Calu3 (cell line): ENCODE measurements at regions not wholly inside any gene's neighbourhood (a gene's known extent, or its start where the extent isn't known, plus 50 kb on each side); places are given as distances from the start of the nearest gene placed in this dataset.

Source experiments
- BruUV-seq: library from RNA; stranded (reverse); fragments of 400-500 nt; replicated peaks from 2 replicates; lab custom pipeline; 2021; lab: Mats Ljungman, UMichigan
- CTCF ChIA-PET: fragments of 300-600 bp; sonication (Branson Sonifier 250); formaldehyde crosslinking; loops from one replicate; lab custom pipeline; 2022; ENCODE audit warnings: antibody characterized with exemption; lab: Charles Lee
- DNase-seq: peaks from one replicate; pipeline ENCODE4 v3.0.0; 2022
- H3K27ac Mint-ChIP-seq: one replicate; pipeline ENCODE4 v1.8.0; 2022; ENCODE audit warnings: mixed read lengths; ENCODE audit not compliant: unreplicated experiment
- H3K27me3 Mint-ChIP-seq: one replicate; pipeline ENCODE4 v1.8.0; 2022; ENCODE audit warnings: mixed read lengths; ENCODE audit not compliant: unreplicated experiment
- H3K36me3 Mint-ChIP-seq: one replicate; pipeline ENCODE4 v1.8.0; 2022; ENCODE audit warnings: mild to moderate bottlenecking, moderate library complexity, mixed read lengths; ENCODE audit not compliant: insufficient read depth, unreplicated experiment
- H3K4me1 Mint-ChIP-seq: one replicate; pipeline ENCODE4 v1.8.0; 2022; ENCODE audit warnings: mild to moderate bottlenecking, low read depth, mixed read lengths; ENCODE audit not compliant: unreplicated experiment
- H3K4me3 Mint-ChIP-seq: one replicate; pipeline ENCODE4 v1.8.0; 2022; ENCODE audit warnings: mild to moderate bottlenecking, low read depth, moderate library complexity, mixed read lengths; ENCODE audit not compliant: unreplicated experiment
- H3K9me3 Mint-ChIP-seq: one replicate; pipeline ENCODE4 v1.8.0; 2022; ENCODE audit warnings: low read depth, mixed read lengths; ENCODE audit not compliant: unreplicated experiment
- CTCF ChIP-seq: fragments of 200-600 bp; IDR thresholded peaks from one replicate; pipeline ENCODE4 v1.8.0; 2022; ENCODE audit warnings: antibody characterized with exemption; ENCODE audit not compliant: unreplicated experiment
- intact Hi-C: fragments of 100-400 bp; cut with micrococcal nuclease; formaldehyde crosslinking; loops from one replicate; pipeline ENCODE4 v1.10.0; 2022; ENCODE audit not compliant: unreplicated experiment

DNA sequence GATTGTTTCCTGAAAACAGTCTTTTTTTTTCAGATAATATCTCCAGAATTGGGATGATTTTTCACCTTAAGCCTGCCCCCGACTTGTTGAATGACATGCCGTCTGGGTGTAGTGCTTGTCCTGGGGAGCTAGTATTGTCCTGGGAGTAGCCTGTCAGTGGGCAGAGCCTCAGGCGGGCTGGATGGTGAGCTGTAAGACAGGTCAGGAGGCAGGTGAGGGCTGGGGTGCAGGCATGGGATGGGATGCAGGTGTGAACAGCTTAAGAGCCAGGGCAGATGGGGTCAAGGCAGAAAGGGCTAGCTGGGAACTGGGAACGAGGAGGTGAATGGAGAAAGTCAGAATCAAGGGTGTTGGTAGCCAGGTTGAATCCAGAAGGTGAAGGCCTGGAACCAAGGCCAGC, 200.2 kb downstream of the CSNK2A3 start:
- Mint-ChIP-seq H3K27ac (no peak overlapping the region), H3K27me3 (peaks cover 64% of the 10 kb centered on the region), H3K4me1 (no peaks in the 10 kb centered on the region), H3K4me3 (no peak overlapping the region), H3K36me3 (no peaks in the 10 kb centered on the region), H3K9me3 (no peaks in the 10 kb centered on the region)
- no peak for TF ChIP-seq CTCF
- CTCF ChIA-PET = interaction anchor here (0.5 kb wide), 1 partner anchor 1812 kb away, joined by 3 read pairs; no protein-coding TSS in a partner anchor
- BruUV-seq = no TSS peak
- no peak for DNase-seq
- intact Hi-C loops = no loop called here

DNA sequence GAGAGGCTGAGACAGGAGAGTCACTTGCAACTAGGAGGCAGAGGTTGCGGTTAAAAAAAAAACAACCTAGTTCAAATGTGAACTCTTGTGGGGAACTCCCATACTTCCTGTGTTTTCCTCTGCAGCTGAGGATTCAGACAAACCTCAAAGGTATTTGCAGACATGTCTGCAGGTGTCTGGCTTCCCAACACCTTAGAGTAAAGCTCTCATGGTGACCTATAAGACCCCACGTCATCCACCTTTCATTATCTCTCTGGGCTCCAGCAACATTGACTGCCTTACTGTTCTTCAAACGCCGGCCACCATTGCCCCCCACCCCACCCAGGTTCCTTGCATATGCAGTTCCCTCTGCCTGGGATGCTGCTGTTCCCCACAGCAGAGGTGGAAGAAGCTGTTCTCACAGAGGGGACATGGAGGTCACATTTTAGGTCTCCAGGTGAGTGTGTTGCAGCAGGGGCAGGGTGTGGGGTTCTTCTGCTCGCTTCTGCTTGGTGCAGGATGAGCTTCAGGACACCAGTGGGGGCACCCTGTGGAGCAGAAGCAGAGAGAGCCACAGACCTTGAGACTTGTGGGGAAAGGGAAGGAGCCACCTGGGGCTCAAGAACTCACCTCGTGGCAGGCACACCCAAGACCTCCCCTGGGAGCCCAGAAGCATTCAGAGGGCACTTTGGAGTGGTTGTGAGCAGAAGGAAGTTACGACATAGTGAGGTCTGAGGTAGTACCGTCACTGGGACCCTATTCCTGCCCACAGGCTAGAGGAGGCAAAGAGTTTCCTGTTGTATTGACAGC, 203.2 kb downstream of the CSNK2A3 start:
- CTCF ChIA-PET = no interaction called here
- TF ChIP-seq CTCF = no peak
- intact Hi-C loops = no loop called here
- DNase-seq = no peak
- Mint-ChIP-seq H3K36me3 (no peaks in the 10 kb centered on the region), H3K4me3 (no peak overlapping the region), H3K4me1 (no peaks in the 10 kb centered on the region), H3K9me3 (no peaks in the 10 kb centered on the region), H3K27ac (no peak overlapping the region), H3K27me3 (peaks cover 43% of the 10 kb centered on the region)
- no TSS peak for BruUV-seq

- Mint-ChIP-seq H3K4me1 (no peaks in the 10 kb centered on the region), H3K36me3 (no peaks in the 10 kb centered on the region), H3K4me3 (no peak overlapping the region), H3K9me3 (no peaks in the 10 kb centered on the region), H3K27ac (no peak overlapping the region), H3K27me3 (peaks cover 30% of the 10 kb centered on the region)
- DNase-seq = no peak
- no peak for TF ChIP-seq CTCF
- BruUV-seq = no TSS peak
- intact Hi-C loops = no loop called here
- CTCF ChIA-PET = interaction anchor here (1.3 kb wide), 1 partner anchor 10 kb away, joined by 5 read pairs; no protein-coding TSS in a partner anchor
Measured at GRCh38 chr11:11148596-11148995, 204.5 kb downstream of the CSNK2A3 start.

DNA sequence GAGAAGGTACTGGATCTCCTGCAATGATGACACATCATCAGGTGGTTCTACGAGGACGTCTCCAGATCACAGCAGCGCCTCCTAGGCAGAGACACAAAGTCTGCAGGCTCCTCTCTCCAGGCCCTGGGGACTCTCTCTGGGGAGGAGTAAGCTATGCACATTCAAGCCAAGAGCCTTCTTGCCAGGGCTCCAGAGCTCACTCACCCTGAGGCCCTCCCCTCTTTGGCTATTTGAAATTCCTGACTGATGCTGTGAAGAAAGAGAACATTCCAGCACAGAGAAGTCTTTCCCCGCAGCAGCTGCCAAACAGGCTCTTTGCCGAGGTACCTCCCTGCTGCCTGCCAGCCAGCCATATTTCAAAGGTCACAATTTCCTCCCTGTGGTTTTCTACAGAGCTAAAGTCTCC, 204.9 kb downstream of the CSNK2A3 start:
- peaks cover 26% of the 10 kb centered on the region for H3K27me3 Mint-ChIP-seq
- DNase-seq = peak; percentile 20
- no peak overlapping the region for H3K27ac Mint-ChIP-seq
- no peaks in the 10 kb centered on the region for H3K4me1 Mint-ChIP-seq
- no TSS peak for BruUV-seq
- H3K36me3 Mint-ChIP-seq = no peaks in the 10 kb centered on the region
- CTCF ChIA-PET = interaction anchor here (1.3 kb wide), 1 partner anchor 11 kb away, joined by 5 read pairs; no protein-coding TSS in a partner anchor
- no peak for TF ChIP-seq CTCF
- no peak overlapping the region for H3K4me3 Mint-ChIP-seq
- intact Hi-C loops = no loop called here
- no peaks in the 10 kb centered on the region for H3K9me3 Mint-ChIP-seq
